ENCODE measurements at regions not wholly inside any gene's neighbourhood (a gene's known extent, or its start where the extent isn't known, plus 50 kb on each side); places are given as distances from the start of the nearest gene placed in this dataset.

DNA sequence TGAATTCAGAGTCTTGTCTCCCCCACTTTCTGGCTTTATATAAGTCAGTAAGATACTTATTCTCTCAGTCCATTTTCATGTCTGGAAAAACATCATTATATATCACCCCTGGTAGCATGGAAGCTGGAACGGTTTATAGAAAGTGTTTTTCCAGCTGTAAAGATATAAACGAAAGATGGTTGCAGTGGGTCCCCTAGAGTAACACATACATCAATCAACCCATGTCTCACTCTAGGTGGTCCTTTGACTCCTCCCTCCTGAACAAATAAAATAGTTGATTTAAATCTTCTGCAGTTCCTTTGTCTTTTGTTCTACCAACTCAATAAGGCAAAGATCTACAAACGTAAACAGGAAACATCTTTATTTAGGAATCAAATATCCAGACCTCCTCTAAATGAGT lies 1306.1 kb upstream of the TENM3 start:
- Histone ChIP-seq H3K27me3 (replicated peaks in 1 of 2; ENCODE audit: control insufficient read depth in 2 of 2, insufficient read depth in 2 of 2, low read length in 1 of 2) (no peaks in the 10 kb centered on the region), H3K9me3 (replicated peaks; ENCODE audit: control insufficient read depth, insufficient read depth, low read length) (no peaks in the 10 kb centered on the region), H2AFZ (ENCODE audit: control insufficient read depth, low read depth, low read length) (no peak overlapping the region), H3K4me3 (no peak overlapping the region), H3K9ac (ENCODE audit: control insufficient read depth, insufficient read depth, low read length) (no peak overlapping the region), H4K20me1 (ENCODE audit: control insufficient read depth, insufficient read depth) (no peaks in the 10 kb centered on the region), H3K4me1 (ENCODE audit: control insufficient read depth, insufficient read depth, low read length) (no peaks in the 10 kb centered on the region), H3K36me3 (ENCODE audit: control insufficient read depth in 2 of 2, insufficient read depth in 2 of 2, low read length in 1 of 2) (no peaks in the 10 kb centered on the region), H3K4me2 (ENCODE audit: control insufficient read depth, insufficient read depth) (no peak overlapping the region), H3K79me2 (ENCODE audit: control insufficient read depth, insufficient read depth, low read length) (no peaks in the 10 kb centered on the region), H3K27ac (ENCODE audit: control insufficient read depth, insufficient read depth) (no peak overlapping the region)
- ATAC-seq = no peak
- in situ Hi-C loops (cut with MboI) (no loop called here), intact Hi-C loops (cut with micrococcal nuclease; ENCODE audit: unreplicated experiment) (no loop called here)
- CTCF ChIA-PET = no interaction called here
- 0% methylated on average over 3 of the region's 3 CpGs for WGBS (ENCODE audit: insufficient coverage, insufficient replicate concordance, low lambda C conversion rate, missing lambda C conversion rate)
- no peak for DNase-seq (ENCODE audit: low read depth, low spot score)
- RAD21 ChIA-PET (ENCODE audit: unreplicated experiment) = no interaction called here
- SMC1A ChIA-PET (ENCODE audit: uncharacterized antibody, unreplicated experiment) = no interaction called here
- FAIRE-seq = no peak
- POLR2A ChIA-PET = no interaction called here
- BruUV-seq (replicated peaks) = no TSS peak
- no peak for TF ChIP-seq TBL1XR1 (IDR thresholded peaks at IDR 0.05; ENCODE audit: low read depth, low read length)
- no peak for TF ChIP-seq POU2F2 (IDR thresholded peaks at IDR 0.05; ENCODE audit: borderline replicate concordance, low read depth, low read length)
- TF ChIP-seq POLR2AphosphoS2 (IDR thresholded peaks at IDR 0.05; ENCODE audit: low read depth, low read length) = no peak
- no peak for TF ChIP-seq JUNB (IDR thresholded peaks at IDR 0.05)
- no peak for TF ChIP-seq LARP7 (IDR thresholded peaks at IDR 0.05)
- TF ChIP-seq, protein P1, sequence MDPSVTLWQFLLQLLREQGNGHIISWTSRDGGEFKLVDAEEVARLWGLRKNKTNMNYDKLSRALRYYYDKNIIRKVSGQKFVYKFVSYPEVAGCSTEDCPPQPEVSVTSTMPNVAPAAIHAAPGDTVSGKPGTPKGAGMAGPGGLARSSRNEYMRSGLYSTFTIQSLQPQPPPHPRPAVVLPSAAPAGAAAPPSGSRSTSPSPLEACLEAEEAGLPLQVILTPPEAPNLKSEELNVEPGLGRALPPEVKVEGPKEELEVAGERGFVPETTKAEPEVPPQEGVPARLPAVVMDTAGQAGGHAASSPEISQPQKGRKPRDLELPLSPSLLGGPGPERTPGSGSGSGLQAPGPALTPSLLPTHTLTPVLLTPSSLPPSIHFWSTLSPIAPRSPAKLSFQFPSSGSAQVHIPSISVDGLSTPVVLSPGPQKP (IDR thresholded peaks at IDR 0.05; ENCODE audit: low read depth, low read length) = no peak
- no peak for TF ChIP-seq SMAD5 (IDR thresholded peaks at IDR 0.05; ENCODE audit: low read depth)
- no peak for TF ChIP-seq IRF3 (IDR thresholded peaks at IDR 0.05)
- no peak for TF ChIP-seq NRF1 (conservative IDR thresholded peaks at IDR 0.05; ENCODE audit: low read depth, low read length)
- TF ChIP-seq ATF2 (IDR thresholded peaks at IDR 0.05; ENCODE audit: low read length) = no peak
- no peak for TF ChIP-seq MEF2B (IDR thresholded peaks at IDR 0.05; ENCODE audit: partially characterized antibody, poor library complexity, severe bottlenecking)
- TF ChIP-seq BRCA1 (IDR thresholded peaks at IDR 0.05; ENCODE audit: low read depth, low read length) = no peak
- no peak for TF ChIP-seq EZH2 (IDR thresholded peaks at IDR 0.05; ENCODE audit: borderline replicate concordance, control insufficient read depth, low read depth, low read length)
- TF ChIP-seq ZBTB40 (IDR thresholded peaks at IDR 0.05; ENCODE audit: borderline replicate concordance) = no peak
- TF ChIP-seq NKRF (conservative IDR thresholded peaks at IDR 0.05) = no peak
- no peak for TF ChIP-seq IKZF2 (IDR thresholded peaks at IDR 0.05)
- no peak for TF ChIP-seq RCOR1 (conservative IDR thresholded peaks at IDR 0.05; ENCODE audit: low read depth, low read length)

Data from GM12878 (cell line).